ENCODE measurements at regions not wholly inside any gene's neighbourhood (a gene's known extent, or its start where the extent isn't known, plus 50 kb on each side); places are given as distances from the start of the nearest gene placed in this dataset.

DNA sequence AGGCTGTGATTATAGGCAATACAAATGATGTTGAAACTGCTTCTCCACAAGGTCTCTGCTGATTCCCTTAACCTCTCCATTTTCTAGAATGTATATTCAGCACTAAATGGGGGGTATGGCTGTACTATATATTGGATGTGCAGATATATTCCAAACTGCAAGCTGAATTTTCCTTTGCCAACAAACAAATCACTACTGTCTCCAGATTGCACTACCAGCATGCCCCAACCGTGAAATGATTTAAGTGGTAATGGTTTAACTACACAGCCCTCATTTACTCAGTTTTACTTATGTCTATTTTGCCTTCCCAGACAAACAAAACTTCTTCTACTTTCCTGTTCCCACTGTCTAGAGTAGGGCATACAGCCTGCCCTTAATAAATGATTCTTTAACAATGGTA lies 112.7 kb upstream of the GAREM1 start:
- peak in 1 of 6 donors; percentile 72 for DNase-seq (ENCODE audit: low read depth in 4 of 6, low spot score in 6 of 6)
- Histone ChIP-seq H3K27ac (ENCODE audit: low read depth, low read length) (no peak overlapping the region), H3K36me3 (ENCODE audit: control insufficient read depth, insufficient read depth, low read length) (no peaks in the 10 kb centered on the region), H3K4me3 (ENCODE audit: low read depth, low read length) (no peak overlapping the region), H3K27me3 (ENCODE audit: control insufficient read depth, insufficient read depth, low read length) (no peaks in the 10 kb centered on the region), H3K4me1 (ENCODE audit: control insufficient read depth, insufficient read depth, low read length) (no peaks in the 10 kb centered on the region), H3K9me3 (ENCODE audit: control insufficient read depth, insufficient read depth, low read length) (no peaks in the 10 kb centered on the region)
- WGBS (ENCODE audit: insufficient coverage), result no CpG with 5 or more reads among the region's 1 CpG

DNA sequence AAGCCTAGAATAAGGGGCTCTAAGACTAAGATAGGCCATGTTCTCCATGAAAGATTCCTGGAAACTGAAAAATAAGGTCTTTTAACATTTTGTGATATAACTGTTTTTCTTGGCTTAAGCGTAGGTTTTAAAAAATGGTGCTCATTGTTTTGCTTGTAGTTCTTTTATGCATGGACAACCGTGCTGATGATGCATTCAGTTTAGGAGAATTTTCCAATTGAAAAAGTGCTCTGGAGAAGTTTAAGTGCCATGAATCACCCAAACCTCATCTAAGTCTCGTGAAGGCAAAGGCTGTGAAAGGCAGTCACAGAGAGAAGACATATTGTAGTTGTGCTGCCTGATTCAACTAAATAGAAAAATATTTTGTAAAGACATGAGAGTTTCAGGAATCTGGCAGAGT lies 111.8 kb upstream of the GAREM1 start:
- H3K9me3 ChIP-seq (ENCODE audit: control insufficient read depth, insufficient read depth, low read length), result no peaks in the 10 kb centered on the region
- H3K4me3 ChIP-seq (ENCODE audit: low read depth, low read length), result no peak overlapping the region
- no peaks in the 10 kb centered on the region for H3K36me3 ChIP-seq (ENCODE audit: control insufficient read depth, insufficient read depth, low read length)
- H3K27me3 ChIP-seq (ENCODE audit: control insufficient read depth, insufficient read depth, low read length), result no peaks in the 10 kb centered on the region
- WGBS (ENCODE audit: insufficient coverage), result no CpG with 5 or more reads among the region's 3 CpGs
- H3K4me1 ChIP-seq (ENCODE audit: control insufficient read depth, insufficient read depth, low read length), result no peaks in the 10 kb centered on the region
- peak in 1 of 6 donors; percentile 41 for DNase-seq (ENCODE audit: low read depth in 4 of 6, low spot score in 6 of 6)
- H3K27ac ChIP-seq (ENCODE audit: low read depth, low read length), result no peak overlapping the region

DNA sequence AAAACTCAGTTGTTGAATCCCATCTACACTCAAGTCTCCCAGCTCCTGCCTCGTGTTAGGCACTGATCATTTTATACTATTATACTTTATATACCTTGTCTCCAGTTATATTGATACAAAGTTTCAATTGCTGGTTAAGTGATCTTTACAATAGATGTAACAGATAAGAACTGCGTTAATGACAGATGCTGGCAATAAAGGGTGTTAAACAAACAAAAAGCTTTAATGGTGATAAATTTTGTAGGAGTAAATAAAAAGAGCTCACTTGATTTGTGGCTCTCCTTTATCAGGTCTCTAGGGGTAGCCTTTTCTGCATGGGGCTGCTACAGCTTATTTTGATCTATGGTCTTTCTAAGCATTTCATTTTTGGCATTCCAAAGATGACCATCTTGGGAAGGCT lies 106.9 kb upstream of the GAREM1 start:
- no CpG with 5 or more reads among the region's 2 CpGs for WGBS (ENCODE audit: insufficient coverage)
- Histone ChIP-seq H3K9me3 (ENCODE audit: control insufficient read depth, insufficient read depth, low read length) (no peaks in the 10 kb centered on the region), H3K4me1 (ENCODE audit: control insufficient read depth, insufficient read depth, low read length) (no peaks in the 10 kb centered on the region), H3K27ac (ENCODE audit: low read depth, low read length) (no peak overlapping the region), H3K27me3 (ENCODE audit: control insufficient read depth, insufficient read depth, low read length) (no peaks in the 10 kb centered on the region), H3K36me3 (ENCODE audit: control insufficient read depth, insufficient read depth, low read length) (no peaks in the 10 kb centered on the region), H3K4me3 (ENCODE audit: low read depth, low read length) (no peak overlapping the region)
- no peak for DNase-seq (ENCODE audit: low read depth in 4 of 6, low spot score in 6 of 6)

- DNase-seq (ENCODE audit: low read depth in 4 of 6, low spot score in 6 of 6), result peak in 3 of 6 donors; percentile 15 to 85 (median 75)
- no peaks in the 10 kb centered on the region for H3K9me3 ChIP-seq (ENCODE audit: control insufficient read depth, insufficient read depth, low read length)
- no peaks in the 10 kb centered on the region for H3K27me3 ChIP-seq (ENCODE audit: control insufficient read depth, insufficient read depth, low read length)
- H3K27ac ChIP-seq (ENCODE audit: low read depth, low read length), result no peak overlapping the region
- no peaks in the 10 kb centered on the region for H3K4me1 ChIP-seq (ENCODE audit: control insufficient read depth, insufficient read depth, low read length)
- WGBS (ENCODE audit: insufficient coverage), result 13% methylated on average over 5 of the region's 7 CpGs
- no peak overlapping the region for H3K4me3 ChIP-seq (ENCODE audit: low read depth, low read length)
- H3K36me3 ChIP-seq (ENCODE audit: control insufficient read depth, insufficient read depth, low read length), result no peaks in the 10 kb centered on the region
Measured at GRCh38 chr18:32576296-32576916, 105.7 kb upstream of the GAREM1 start.

GRCh38 chr18:32566960-32567359 lies 96.3 kb upstream of the GAREM1 start:
- H3K4me1 ChIP-seq (ENCODE audit: control insufficient read depth, insufficient read depth, low read length), result no peaks in the 10 kb centered on the region
- DNase-seq (ENCODE audit: low read depth in 4 of 6, low spot score in 6 of 6), result no peak
- no peak overlapping the region for H3K4me3 ChIP-seq (ENCODE audit: low read depth, low read length)
- H3K27me3 ChIP-seq (ENCODE audit: control insufficient read depth, insufficient read depth, low read length), result no peaks in the 10 kb centered on the region
- no peaks in the 10 kb centered on the region for H3K36me3 ChIP-seq (ENCODE audit: control insufficient read depth, insufficient read depth, low read length)
- H3K27ac ChIP-seq (ENCODE audit: low read depth, low read length), result no peak overlapping the region
- 60% methylated on average over 1 of the region's 3 CpGs for WGBS (ENCODE audit: insufficient coverage)
- no peaks in the 10 kb centered on the region for H3K9me3 ChIP-seq (ENCODE audit: control insufficient read depth, insufficient read depth, low read length)

DNA sequence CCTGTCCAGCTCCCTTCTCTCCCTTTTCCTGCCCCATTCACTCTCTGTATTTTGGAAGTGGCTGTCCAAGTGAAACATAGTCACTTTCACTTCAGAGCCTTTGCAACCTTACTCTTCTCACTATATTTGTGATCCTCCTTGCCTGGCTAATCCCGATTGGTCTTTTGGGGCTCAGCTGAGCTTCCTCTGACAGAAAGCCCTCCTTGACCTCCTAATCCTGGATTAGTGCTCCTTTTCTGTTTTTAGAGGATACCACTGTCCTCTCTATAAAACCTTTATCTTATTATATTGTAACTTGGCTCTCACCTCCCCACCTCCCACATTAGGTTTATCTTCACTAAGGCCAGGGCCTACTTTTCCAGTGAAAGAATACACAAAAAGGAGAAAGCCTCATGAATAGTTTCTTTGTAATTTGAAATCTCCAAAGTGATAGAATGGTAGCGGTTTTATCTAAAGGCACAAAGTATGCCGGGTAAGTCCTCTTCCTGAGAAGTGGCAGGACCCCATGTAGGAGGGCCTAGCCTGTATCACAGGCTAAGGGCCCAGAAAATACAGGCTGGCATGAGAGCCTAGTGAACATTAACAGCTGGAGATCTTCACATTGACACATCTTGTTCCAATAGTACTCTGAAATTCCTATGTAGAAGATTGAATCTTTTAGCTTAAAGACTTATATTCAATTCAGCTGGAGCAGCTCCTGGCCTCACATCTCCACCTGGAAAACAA lies 83.1 kb upstream of the GAREM1 start:
- H3K27ac ChIP-seq (ENCODE audit: low read depth, low read length), result no peak overlapping the region
- no peaks in the 10 kb centered on the region for H3K36me3 ChIP-seq (ENCODE audit: control insufficient read depth, insufficient read depth, low read length)
- H3K4me3 ChIP-seq (ENCODE audit: low read depth, low read length), result no peak overlapping the region
- no peaks in the 10 kb centered on the region for H3K4me1 ChIP-seq (ENCODE audit: control insufficient read depth, insufficient read depth, low read length)
- no peak for DNase-seq (ENCODE audit: low read depth in 4 of 6, low spot score in 6 of 6)
- H3K27me3 ChIP-seq (ENCODE audit: control insufficient read depth, insufficient read depth, low read length), result peaks cover 2% of the 10 kb centered on the region
- 92% methylated on average over 3 of the region's 3 CpGs for WGBS (ENCODE audit: insufficient coverage)
- H3K9me3 ChIP-seq (ENCODE audit: control insufficient read depth, insufficient read depth, low read length), result no peaks in the 10 kb centered on the region

DNA sequence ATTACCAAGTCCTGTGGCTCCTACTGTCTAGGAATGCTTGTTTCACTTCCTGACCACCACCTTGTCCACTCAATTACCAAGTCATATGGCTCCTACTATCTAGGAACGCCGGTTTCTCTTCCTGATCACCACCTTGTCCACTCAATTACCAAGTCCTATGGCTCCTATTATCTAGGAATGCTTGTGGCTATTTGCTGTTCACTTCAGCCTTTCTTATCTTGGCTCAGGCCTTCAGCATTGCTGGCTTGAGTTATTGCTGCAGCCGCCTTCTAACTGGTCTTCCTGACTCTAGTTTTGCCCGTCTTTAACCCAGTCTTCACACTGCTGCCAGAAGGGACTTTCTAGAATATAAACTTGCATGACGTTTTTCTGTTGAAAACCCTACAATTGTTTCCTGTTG lies 82.5 kb upstream of the GAREM1 start:
- Histone ChIP-seq H3K27ac (ENCODE audit: low read depth, low read length) (no peak overlapping the region), H3K4me1 (ENCODE audit: control insufficient read depth, insufficient read depth, low read length) (no peaks in the 10 kb centered on the region), H3K27me3 (ENCODE audit: control insufficient read depth, insufficient read depth, low read length) (peaks cover 2% of the 10 kb centered on the region), H3K9me3 (ENCODE audit: control insufficient read depth, insufficient read depth, low read length) (no peaks in the 10 kb centered on the region), H3K4me3 (ENCODE audit: low read depth, low read length) (no peak overlapping the region), H3K36me3 (ENCODE audit: control insufficient read depth, insufficient read depth, low read length) (no peaks in the 10 kb centered on the region)
- no peak for DNase-seq (ENCODE audit: low read depth in 4 of 6, low spot score in 6 of 6)
- 66% methylated on average over 3 of the region's 5 CpGs for WGBS (ENCODE audit: insufficient coverage)

DNA sequence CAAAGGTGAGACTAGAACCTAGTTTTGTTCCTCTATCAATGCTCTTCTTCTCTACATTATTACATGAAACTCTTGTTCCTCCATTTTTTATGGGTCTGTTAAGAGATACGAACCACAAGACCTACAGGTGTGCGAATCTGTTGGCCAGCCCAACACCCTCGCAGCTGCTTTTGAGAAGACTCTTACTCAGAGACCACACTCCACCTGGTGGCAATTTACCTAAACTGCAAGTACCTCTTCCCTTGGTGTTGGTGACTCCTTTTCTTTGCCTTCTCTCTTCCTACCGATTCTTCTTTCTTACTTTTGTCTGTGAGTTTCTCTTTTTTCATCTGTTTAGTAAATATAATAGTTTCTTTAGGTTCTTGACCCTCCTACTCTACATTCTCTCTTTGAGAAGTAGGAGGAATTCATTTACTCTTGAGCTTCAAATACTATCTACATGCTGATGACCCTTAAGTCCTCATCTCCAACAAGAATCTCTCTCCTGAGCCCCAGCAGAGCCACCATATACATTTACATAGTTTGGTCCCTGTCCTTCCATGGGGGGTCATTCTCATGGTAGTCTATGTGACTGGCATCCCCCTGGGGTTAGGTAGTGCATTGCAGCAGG lies 81.8 kb upstream of the GAREM1 start:
- no peaks in the 10 kb centered on the region for H3K9me3 ChIP-seq (ENCODE audit: control insufficient read depth, insufficient read depth, low read length)
- H3K27ac ChIP-seq (ENCODE audit: low read depth, low read length), result no peak overlapping the region
- H3K4me3 ChIP-seq (ENCODE audit: low read depth, low read length), result no peak overlapping the region
- DNase-seq (ENCODE audit: low read depth in 4 of 6, low spot score in 6 of 6), result peak in 2 of 6 donors; percentile 43 to 62
- 32% methylated on average over 3 of the region's 4 CpGs for WGBS (ENCODE audit: insufficient coverage)
- H3K36me3 ChIP-seq (ENCODE audit: control insufficient read depth, insufficient read depth, low read length), result no peaks in the 10 kb centered on the region
- no peaks in the 10 kb centered on the region for H3K4me1 ChIP-seq (ENCODE audit: control insufficient read depth, insufficient read depth, low read length)
- H3K27me3 ChIP-seq (ENCODE audit: control insufficient read depth, insufficient read depth, low read length), result peaks cover 2% of the 10 kb centered on the region

DNA sequence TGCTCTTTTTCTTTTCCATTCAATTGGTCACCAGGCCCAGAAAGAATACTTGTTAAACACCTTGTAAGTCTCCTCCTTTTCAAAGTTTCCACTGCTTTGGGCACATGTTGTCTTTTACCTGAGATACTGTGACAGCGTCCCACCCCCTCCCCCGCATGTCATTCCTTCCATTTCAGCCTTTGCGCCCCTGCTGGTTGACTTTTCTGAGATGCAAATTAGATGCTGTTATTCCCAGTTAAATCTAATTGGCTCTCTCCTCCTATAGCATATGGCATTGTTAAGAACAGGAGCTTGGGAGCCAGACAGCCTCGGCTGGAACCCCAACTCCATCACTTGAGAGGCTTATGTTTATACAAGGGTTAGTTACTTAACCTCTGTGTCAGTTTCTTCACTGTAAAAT lies 80.3 kb upstream of the GAREM1 start:
- peak in 2 of 6 donors; percentile 51 to 85 for DNase-seq (ENCODE audit: low read depth in 4 of 6, low spot score in 6 of 6)
- H3K9me3 ChIP-seq (ENCODE audit: control insufficient read depth, insufficient read depth, low read length), result no peaks in the 10 kb centered on the region
- 14% methylated on average over 1 of the region's 4 CpGs for WGBS (ENCODE audit: insufficient coverage)

More for the DNA sequence above, 80.3 kb upstream of the GAREM1 start:
- Histone ChIP-seq H3K4me3 (ENCODE audit: low read depth, low read length) (no peak overlapping the region), H3K4me1 (ENCODE audit: control insufficient read depth, insufficient read depth, low read length) (no peaks in the 10 kb centered on the region), H3K36me3 (ENCODE audit: control insufficient read depth, insufficient read depth, low read length) (no peaks in the 10 kb centered on the region), H3K27me3 (ENCODE audit: control insufficient read depth, insufficient read depth, low read length) (peaks cover 2% of the 10 kb centered on the region), H3K27ac (ENCODE audit: low read depth, low read length) (no peak overlapping the region)
